ENCODE measurements at regions not wholly inside any gene's neighbourhood (a gene's known extent, or its start where the extent isn't known, plus 50 kb on each side); places are given as distances from the start of the nearest gene placed in this dataset.

DNA sequence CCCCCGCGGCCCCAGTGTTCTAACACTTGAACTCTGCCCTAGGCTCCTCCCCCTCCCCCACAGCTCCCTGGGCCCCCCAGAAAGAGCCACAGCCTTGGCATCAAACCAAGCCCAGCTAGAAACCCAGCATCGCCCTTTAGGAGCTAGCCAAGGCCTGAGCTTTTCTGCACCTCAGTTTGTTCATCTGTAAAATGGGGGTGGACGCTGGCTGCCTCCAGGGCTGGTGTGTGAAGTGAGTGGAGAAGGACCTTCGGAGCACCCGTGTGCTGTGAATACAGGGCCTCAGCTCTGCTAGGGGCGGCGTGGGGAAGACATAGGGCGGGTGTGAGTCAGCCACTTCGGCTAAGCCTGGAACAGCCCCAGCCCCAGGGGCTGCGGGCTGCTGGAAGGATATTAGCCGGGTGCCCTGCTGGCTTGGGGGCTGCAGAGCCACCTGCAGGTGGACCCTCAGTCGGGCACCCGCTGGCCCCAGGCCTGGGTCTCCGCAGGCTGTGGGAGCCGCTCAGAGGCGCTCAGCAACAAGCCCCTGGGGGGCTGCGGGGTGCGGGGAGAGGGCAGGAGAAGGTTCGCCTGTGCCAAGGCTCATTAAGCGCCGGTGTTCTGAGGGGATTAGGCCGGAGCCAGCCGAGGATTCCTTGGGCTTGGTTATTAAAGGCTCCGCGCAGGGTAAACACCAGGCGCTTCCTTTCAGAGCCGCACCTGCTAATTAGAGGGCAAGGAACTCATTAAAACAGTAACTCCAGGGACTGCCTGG is 217.0 kb upstream of the CIBAR2 start:
- DNase-seq (ENCODE audit: low read depth) (peak; percentile 56), FAIRE-seq (no peak)
- Mint-ChIP-seq H3K27ac (ENCODE audit: unreplicated experiment) (no peak overlapping the region), H3K4me3 (ENCODE audit: unreplicated experiment) (no peak overlapping the region), H3K4me1 (ENCODE audit: low read depth, unreplicated experiment) (peaks cover 20% of the 10 kb centered on the region), H3K9me3 (ENCODE audit: unreplicated experiment) (no peaks in the 10 kb centered on the region), H3K36me3 (ENCODE audit: low read depth, unreplicated experiment) (peaks cover 3% of the 10 kb centered on the region), H3K27me3 (ENCODE audit: low read depth, unreplicated experiment) (peaks cover 9% of the 10 kb centered on the region)
- peaks cover 39% of the 10 kb centered on the region for H3K4me1 ChIP-seq (ENCODE audit: insufficient read depth, low read length)
- H3K9me3 ChIP-seq (ENCODE audit: insufficient read depth, low read depth, low read length) = peaks cover 6% of the 10 kb centered on the region
- H3K36me3 ChIP-seq (ENCODE audit: insufficient read depth, low read length) = no peaks in the 10 kb centered on the region
- H3K9ac ChIP-seq (ENCODE audit: low read length) = no peak overlapping the region
- H3K79me2 ChIP-seq (ENCODE audit: insufficient read depth, low read length) = no peaks in the 10 kb centered on the region
- H4K20me1 ChIP-seq (ENCODE audit: insufficient read depth, low read length) = peaks cover 74% of the 10 kb centered on the region
- H3K27ac ChIP-seq (ENCODE audit: low read depth, low read length) = no peak overlapping the region
- H3K27me3 ChIP-seq (ENCODE audit: insufficient read depth, low read length) = no peaks in the 10 kb centered on the region
- H2AFZ ChIP-seq (ENCODE audit: low read depth, low read length) = no peak overlapping the region
- TF ChIP-seq, protein P1, sequence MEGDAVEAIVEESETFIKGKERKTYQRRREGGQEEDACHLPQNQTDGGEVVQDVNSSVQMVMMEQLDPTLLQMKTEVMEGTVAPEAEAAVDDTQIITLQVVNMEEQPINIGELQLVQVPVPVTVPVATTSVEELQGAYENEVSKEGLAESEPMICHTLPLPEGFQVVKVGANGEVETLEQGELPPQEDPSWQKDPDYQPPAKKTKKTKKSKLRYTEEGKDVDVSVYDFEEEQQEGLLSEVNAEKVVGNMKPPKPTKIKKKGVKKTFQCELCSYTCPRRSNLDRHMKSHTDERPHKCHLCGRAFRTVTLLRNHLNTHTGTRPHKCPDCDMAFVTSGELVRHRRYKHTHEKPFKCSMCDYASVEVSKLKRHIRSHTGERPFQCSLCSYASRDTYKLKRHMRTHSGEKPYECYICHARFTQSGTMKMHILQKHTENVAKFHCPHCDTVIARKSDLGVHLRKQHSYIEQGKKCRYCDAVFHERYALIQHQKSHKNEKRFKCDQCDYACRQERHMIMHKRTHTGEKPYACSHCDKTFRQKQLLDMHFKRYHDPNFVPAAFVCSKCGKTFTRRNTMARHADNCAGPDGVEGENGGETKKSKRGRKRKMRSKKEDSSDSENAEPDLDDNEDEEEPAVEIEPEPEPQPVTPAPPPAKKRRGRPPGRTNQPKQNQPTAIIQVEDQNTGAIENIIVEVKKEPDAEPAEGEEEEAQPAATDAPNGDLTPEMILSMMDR (IDR thresholded peaks at IDR 0.05; ENCODE audit: insufficient read depth, low read depth, low read length) = no peak
- no peak for TF ChIP-seq EZH2 (IDR thresholded peaks at IDR 0.05; ENCODE audit: insufficient read depth, low read length)
- H3K4me3 ChIP-seq (ENCODE audit: insufficient read depth, low read depth, low read length) = no peak overlapping the region
- H3K4me2 ChIP-seq (ENCODE audit: low read length) = peak overlapping the region; percentile 60

DNA sequence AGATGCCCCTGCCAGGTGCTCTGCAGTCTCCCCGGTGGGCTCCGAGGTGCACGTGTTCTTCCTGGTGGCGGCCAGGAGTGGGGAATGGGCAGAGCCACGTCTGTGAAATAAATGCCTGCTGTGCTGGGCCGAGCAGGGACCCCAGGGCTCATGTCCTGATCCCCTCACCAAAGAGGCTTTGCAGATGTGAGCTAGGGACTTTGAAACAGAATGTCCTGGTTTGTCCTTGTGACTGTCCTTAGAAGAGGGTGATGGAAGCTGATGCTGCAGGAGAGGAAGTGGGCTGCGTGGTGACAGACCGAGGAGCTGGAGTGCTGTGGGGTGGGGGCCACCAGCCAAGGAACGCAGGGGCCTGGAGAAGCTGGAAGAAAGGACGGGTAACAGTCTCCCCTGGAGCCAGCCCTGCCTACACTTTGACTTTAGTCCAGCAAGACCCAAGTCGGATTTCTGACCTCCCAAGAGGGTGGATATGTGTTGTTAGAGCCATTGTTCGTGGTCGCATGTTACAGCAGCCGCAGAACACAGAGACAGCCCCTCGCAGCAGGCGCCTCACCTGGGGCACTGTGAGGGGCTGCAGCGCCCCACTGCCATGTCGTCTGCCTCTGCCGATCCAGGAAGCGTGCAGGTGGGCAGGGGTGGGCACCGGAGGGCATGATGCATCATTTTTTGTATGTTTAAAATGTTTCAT is 217.9 kb upstream of the CIBAR2 start:
- H3K4me3 Mint-ChIP-seq (ENCODE audit: unreplicated experiment) = no peak overlapping the region

More for the DNA sequence above, 217.9 kb upstream of the CIBAR2 start:
- Histone ChIP-seq H3K27me3 (ENCODE audit: insufficient read depth, low read length) (no peaks in the 10 kb centered on the region), H3K79me2 (ENCODE audit: insufficient read depth, low read length) (no peaks in the 10 kb centered on the region), H3K4me1 (ENCODE audit: insufficient read depth, low read length) (peaks cover 48% of the 10 kb centered on the region), H3K27ac (ENCODE audit: low read depth, low read length) (no peak overlapping the region), H3K4me3 (ENCODE audit: insufficient read depth, low read depth, low read length) (no peak overlapping the region), H3K9ac (ENCODE audit: low read length) (no peak overlapping the region), H3K4me2 (ENCODE audit: low read length) (peak overlapping the region; percentile 40), H3K36me3 (ENCODE audit: insufficient read depth, low read length) (no peaks in the 10 kb centered on the region), H2AFZ (ENCODE audit: low read depth, low read length) (no peak overlapping the region), H4K20me1 (ENCODE audit: insufficient read depth, low read length) (peaks cover 75% of the 10 kb centered on the region), H3K9me3 (ENCODE audit: insufficient read depth, low read depth, low read length) (peaks cover 6% of the 10 kb centered on the region)
- TF ChIP-seq, protein P1 (IDR thresholded peaks at IDR 0.05; ENCODE audit: insufficient read depth, low read depth, low read length) = no peak
- TF ChIP-seq EZH2 (IDR thresholded peaks at IDR 0.05; ENCODE audit: insufficient read depth, low read length) = no peak
- peaks cover 24% of the 10 kb centered on the region for H3K4me1 Mint-ChIP-seq (ENCODE audit: low read depth, unreplicated experiment)
- FAIRE-seq = no peak
- DNase-seq (ENCODE audit: low read depth) = no peak
- no peak overlapping the region for H3K27ac Mint-ChIP-seq (ENCODE audit: unreplicated experiment)
- no peaks in the 10 kb centered on the region for H3K9me3 Mint-ChIP-seq (ENCODE audit: unreplicated experiment)
- no peaks in the 10 kb centered on the region for H3K36me3 Mint-ChIP-seq (ENCODE audit: low read depth, unreplicated experiment)
- peaks cover 9% of the 10 kb centered on the region for H3K27me3 Mint-ChIP-seq (ENCODE audit: low read depth, unreplicated experiment)
